HG03558 (cell line): ENCODE measurements at regions not wholly inside any gene's neighbourhood (a gene's known extent, or its start where the extent isn't known, plus 50 kb on each side); places are given as distances from the start of the nearest gene placed in this dataset.

ENCODE experiments used
- ATAC-seq: cut with Tn5 transposase; IDR thresholded peaks from one replicate; pipeline ENCODE4 v1.9.1; 2021; ENCODE audit warnings: moderate number of reproducible peaks; ENCODE audit not compliant: unreplicated experiment; ENCODE audit errors: extremely low read depth

- no peak for ATAC-seq
Observed at GRCh38 chr2:217430916-217431576, 571.2 kb upstream of the TNP1 start.

GRCh38 chr2:217429981-217430500 is 570.2 kb upstream of the TNP1 start:
- no peak for ATAC-seq

- ATAC-seq = no peak
Observed at GRCh38 chr2:217421834-217422233, 562.0 kb upstream of the TNP1 start.

- ATAC-seq = no peak
Observed at GRCh38 chr2:217420854-217421253, 561.0 kb upstream of the TNP1 start.

- no peak for ATAC-seq
Observed at GRCh38 chr2:217419055-217419671, 559.3 kb upstream of the TNP1 start.

- ATAC-seq = no peak
Observed at GRCh38 chr2:217418544-217418943, 558.7 kb upstream of the TNP1 start.

GRCh38 chr2:217418090-217418489 is 558.2 kb upstream of the TNP1 start:
- no peak for ATAC-seq

- ATAC-seq = no peak
Observed at GRCh38 chr2:217417536-217417935, 557.7 kb upstream of the TNP1 start.

- peak; percentile 64 for ATAC-seq
Observed at GRCh38 chr2:217415316-217415715, 555.5 kb upstream of the TNP1 start.

GRCh38 chr2:217414429-217414828 is 554.6 kb upstream of the TNP1 start:
- no peak for ATAC-seq

- no peak for ATAC-seq
Observed at GRCh38 chr2:217413193-217413592, 553.3 kb upstream of the TNP1 start.

- ATAC-seq = no peak
Observed at GRCh38 chr2:217412721-217413120, 552.9 kb upstream of the TNP1 start.

GRCh38 chr2:217412277-217412676 is 552.4 kb upstream of the TNP1 start:
- no peak for ATAC-seq

- no peak for ATAC-seq
Observed at GRCh38 chr2:217410681-217410960, 550.8 kb upstream of the TNP1 start.

- ATAC-seq = no peak
Observed at GRCh38 chr2:217409949-217410680, 550.3 kb upstream of the TNP1 start.

- ATAC-seq = no peak
Observed at GRCh38 chr2:217407362-217407761, 547.5 kb upstream of the TNP1 start.

- ATAC-seq = no peak
Observed at GRCh38 chr2:217404236-217404760, 544.4 kb upstream of the TNP1 start.

- ATAC-seq = no peak
Observed at GRCh38 chr2:217402761-217403383, 543.0 kb upstream of the TNP1 start.

GRCh38 chr2:217402144-217402543 is 542.3 kb upstream of the TNP1 start:
- no peak for ATAC-seq

GRCh38 chr2:217399291-217399690 is 539.4 kb upstream of the TNP1 start:
- no peak for ATAC-seq

GRCh38 chr2:217398860-217399259 is 539.0 kb upstream of the TNP1 start:
- ATAC-seq = no peak
